Natural killer cell (primary cell): ENCODE measurements at regions not wholly inside any gene's neighbourhood (a gene's known extent, or its start where the extent isn't known, plus 50 kb on each side); places are given as distances from the start of the nearest gene placed in this dataset.

Experiments used
- ATAC-seq, 3 donors: fragments of 150-1000 bp in 2 of 3; fragments of 200-7000 bp in 1 of 3; cut with Tn5 transposase; 1 replicate in 1 of 3; 2 replicates in 2 of 3; pipeline ENCODE4 v1.10.0; 2021; ENCODE audit warnings: mild to moderate bottlenecking in 2 of 3, moderate library complexity in 2 of 3
- DNase-seq, 2 donors: peaks; one replicate each; pipeline versions ENCODE4 v3.0.0 to v3.0.0-alpha.2; 2013 to 2021; ENCODE audit warnings: mixed read lengths in 1 of 2
- H3K27ac ChIP-seq: one replicate; pipeline ENCODE4 v1.5.1; 2013; ENCODE audit warnings: mild to moderate bottlenecking, low read length
- H3K27me3 ChIP-seq: one replicate; pipeline ENCODE4 v1.6.1; 2013; ENCODE audit warnings: low read length; ENCODE audit not compliant: control insufficient read depth, insufficient read depth
- H3K36me3 ChIP-seq: one replicate; pipeline ENCODE4 v1.6.1; 2013; ENCODE audit warnings: low read length; ENCODE audit not compliant: control insufficient read depth, insufficient read depth
- H3K4me1 ChIP-seq: one replicate; pipeline ENCODE4 v1.6.1; 2013; ENCODE audit warnings: low read length; ENCODE audit not compliant: control insufficient read depth, insufficient read depth
- H3K4me3 ChIP-seq: one replicate; pipeline ENCODE4 v1.5.1; 2013; ENCODE audit warnings: low read length
- H3K9me3 ChIP-seq: one replicate; pipeline ENCODE4 v1.6.1; 2013; ENCODE audit warnings: low read length; ENCODE audit not compliant: control insufficient read depth, insufficient read depth
- H3K27ac Mint-ChIP-seq, 2 donors: one replicate each; pipeline ENCODE4 v1.8.0; 2022; ENCODE audit warnings: mild to moderate bottlenecking in 2 of 2, mixed read lengths in 2 of 2, moderate library complexity in 1 of 2
- H3K27me3 Mint-ChIP-seq, 2 donors: one replicate each; pipeline ENCODE4 v1.8.0; 2022; ENCODE audit warnings: low read depth in 2 of 2, mixed read lengths in 2 of 2
- H3K36me3 Mint-ChIP-seq: one replicate; pipeline ENCODE4 v1.8.0; 2022; ENCODE audit warnings: mixed read lengths
- H3K4me1 Mint-ChIP-seq, 2 donors: one replicate each; pipeline ENCODE4 v1.8.0; 2022; ENCODE audit warnings: mixed read lengths in 2 of 2
- H3K4me3 Mint-ChIP-seq: one replicate; pipeline ENCODE4 v1.8.0; 2022; ENCODE audit warnings: mild to moderate bottlenecking, moderate library complexity, mixed read lengths
- H3K9me3 Mint-ChIP-seq, 2 donors: one replicate each; pipeline ENCODE4 v1.8.0; 2022; ENCODE audit warnings: mixed read lengths in 2 of 2
- WGBS: methylation state at CpG from one replicate; pipeline ENCODE4 v1.1.7; 2013; ENCODE audit warnings: missing lambda C conversion rate; ENCODE audit not compliant: insufficient coverage; 5-methylcytosine and 5-hydroxymethylcytosine counted together
- intact Hi-C: fragments of 100-400 bp; cut with micrococcal nuclease; formaldehyde crosslinking; loops from one replicate; pipeline ENCODE4 v1.14.2; 2022
- TF ChIP-seq, protein P1 (sequence below): fragments of 200-600 bp; IDR thresholded peaks from one replicate; pipeline ENCODE4 v1.8.0; 2022; ENCODE audit warnings: antibody characterized with exemption

DNA sequence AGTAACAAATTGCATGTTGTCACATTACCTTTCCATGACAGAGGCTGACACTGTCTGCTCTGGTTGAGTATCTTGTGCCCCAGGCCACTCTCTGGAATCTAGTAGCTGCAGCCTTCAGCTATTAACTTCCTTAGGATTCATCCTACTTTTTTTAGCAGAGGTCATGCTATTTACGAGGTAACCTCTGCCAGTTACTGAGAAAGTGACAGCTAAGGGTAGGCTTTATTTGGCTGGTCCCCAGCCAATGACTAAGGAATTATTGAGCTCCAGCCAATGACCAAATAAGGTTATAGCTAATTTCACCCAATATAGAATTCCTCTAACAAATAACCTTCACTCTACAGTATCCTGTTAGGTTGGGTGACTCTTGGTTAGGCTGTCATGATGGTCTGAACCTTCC, 1361.7 kb downstream of the XPNPEP1 start:
- H3K36me3 Mint-ChIP-seq = no peaks in the 10 kb centered on the region
- H3K4me1 Mint-ChIP-seq = no peaks in the 10 kb centered on the region
- peaks cover 4 to 5% of the 10 kb centered on the region in 2 donors for H3K9me3 Mint-ChIP-seq
- no peak overlapping the region for H3K4me3 Mint-ChIP-seq
- no peak overlapping the region for H3K27ac Mint-ChIP-seq
- H3K27ac ChIP-seq = no peak overlapping the region
- intact Hi-C loops = no loop called here
- no peak for ATAC-seq
- no peaks in the 10 kb centered on the region for H3K36me3 ChIP-seq
- TF ChIP-seq, protein P1, sequence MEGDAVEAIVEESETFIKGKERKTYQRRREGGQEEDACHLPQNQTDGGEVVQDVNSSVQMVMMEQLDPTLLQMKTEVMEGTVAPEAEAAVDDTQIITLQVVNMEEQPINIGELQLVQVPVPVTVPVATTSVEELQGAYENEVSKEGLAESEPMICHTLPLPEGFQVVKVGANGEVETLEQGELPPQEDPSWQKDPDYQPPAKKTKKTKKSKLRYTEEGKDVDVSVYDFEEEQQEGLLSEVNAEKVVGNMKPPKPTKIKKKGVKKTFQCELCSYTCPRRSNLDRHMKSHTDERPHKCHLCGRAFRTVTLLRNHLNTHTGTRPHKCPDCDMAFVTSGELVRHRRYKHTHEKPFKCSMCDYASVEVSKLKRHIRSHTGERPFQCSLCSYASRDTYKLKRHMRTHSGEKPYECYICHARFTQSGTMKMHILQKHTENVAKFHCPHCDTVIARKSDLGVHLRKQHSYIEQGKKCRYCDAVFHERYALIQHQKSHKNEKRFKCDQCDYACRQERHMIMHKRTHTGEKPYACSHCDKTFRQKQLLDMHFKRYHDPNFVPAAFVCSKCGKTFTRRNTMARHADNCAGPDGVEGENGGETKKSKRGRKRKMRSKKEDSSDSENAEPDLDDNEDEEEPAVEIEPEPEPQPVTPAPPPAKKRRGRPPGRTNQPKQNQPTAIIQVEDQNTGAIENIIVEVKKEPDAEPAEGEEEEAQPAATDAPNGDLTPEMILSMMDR = no peak
- no peaks in the 10 kb centered on the region for H3K27me3 ChIP-seq
- WGBS = 45% methylated on average over 1 of the region's 1 CpG
- no peak overlapping the region for H3K4me3 ChIP-seq
- no peaks in the 10 kb centered on the region for H3K27me3 Mint-ChIP-seq
- H3K9me3 ChIP-seq = no peaks in the 10 kb centered on the region
- DNase-seq = no peak
- no peaks in the 10 kb centered on the region for H3K4me1 ChIP-seq

DNA sequence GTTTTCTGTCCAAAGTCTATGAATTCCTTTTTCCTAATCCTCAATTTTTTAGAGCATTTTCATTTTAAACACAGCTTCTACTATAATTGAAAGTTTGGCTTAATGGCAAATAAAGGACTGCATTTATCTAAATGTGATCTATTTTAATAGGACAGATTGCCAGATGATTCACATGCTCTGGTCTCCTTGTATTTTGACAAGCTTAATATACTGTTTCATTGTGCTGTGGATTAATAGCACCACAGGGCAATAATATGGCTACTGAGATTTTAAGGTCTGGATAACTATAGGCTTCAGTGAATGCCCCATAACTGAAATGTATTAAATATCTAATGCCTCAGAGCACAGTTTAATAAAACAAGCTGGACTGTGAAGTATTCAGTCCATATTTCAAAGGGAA, 1362.8 kb downstream of the XPNPEP1 start:
- H3K27ac Mint-ChIP-seq = no peak overlapping the region

DNA sequence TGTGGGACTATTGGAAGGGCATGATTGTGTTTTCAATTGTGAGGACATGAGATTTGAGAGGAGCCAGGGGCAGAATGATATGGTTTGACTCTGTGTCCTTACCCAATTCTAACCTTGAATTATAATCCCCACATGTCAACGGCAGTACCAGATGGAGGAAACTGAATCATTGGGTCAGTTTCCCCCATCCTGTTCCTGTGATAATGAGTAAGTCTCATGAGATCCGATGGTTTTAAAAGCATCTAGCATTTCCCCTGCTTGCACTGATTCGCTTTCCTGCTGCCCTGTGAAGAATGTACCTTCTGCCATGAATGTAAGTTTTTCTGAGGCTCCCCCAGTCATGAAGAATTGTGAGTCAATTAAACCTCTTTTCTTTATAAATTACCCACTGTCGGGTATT, 1367.1 kb downstream of the XPNPEP1 start:
- H3K9me3 ChIP-seq = no peaks in the 10 kb centered on the region
- Mint-ChIP-seq H3K4me1 (no peaks in the 10 kb centered on the region), H3K27ac (no peak overlapping the region), H3K36me3 (no peaks in the 10 kb centered on the region), H3K9me3 (peaks cover 5 to 9% of the 10 kb centered on the region in 2 donors), H3K27me3 (no peaks in the 10 kb centered on the region), H3K4me3 (no peak overlapping the region)
- H3K36me3 ChIP-seq = no peaks in the 10 kb centered on the region
- ATAC-seq (no peak), DNase-seq (no peak)
- TF ChIP-seq, protein P1 = no peak
- no peak overlapping the region for H3K27ac ChIP-seq
- 66% methylated on average over 3 of the region's 4 CpGs for WGBS
- H3K4me3 ChIP-seq = no peak overlapping the region
- H3K27me3 ChIP-seq = no peaks in the 10 kb centered on the region
- intact Hi-C loops = no loop called here
- no peaks in the 10 kb centered on the region for H3K4me1 ChIP-seq

More for the DNA sequence above, 1362.8 kb downstream of the XPNPEP1 start:
- H3K4me3 ChIP-seq = no peak overlapping the region
- ATAC-seq = no peak
- no peak overlapping the region for H3K27ac ChIP-seq
- no peaks in the 10 kb centered on the region for H3K27me3 ChIP-seq
- TF ChIP-seq, protein P1 = no peak
- no peaks in the 10 kb centered on the region for H3K9me3 ChIP-seq
- Mint-ChIP-seq H3K4me3 (no peak overlapping the region), H3K9me3 (peaks cover 5 to 6% of the 10 kb centered on the region in 2 donors), H3K4me1 (no peaks in the 10 kb centered on the region), H3K36me3 (no peaks in the 10 kb centered on the region), H3K27me3 (no peaks in the 10 kb centered on the region)
- no peaks in the 10 kb centered on the region for H3K36me3 ChIP-seq
- intact Hi-C loops = no loop called here
- no peaks in the 10 kb centered on the region for H3K4me1 ChIP-seq
- no peak for DNase-seq

DNA sequence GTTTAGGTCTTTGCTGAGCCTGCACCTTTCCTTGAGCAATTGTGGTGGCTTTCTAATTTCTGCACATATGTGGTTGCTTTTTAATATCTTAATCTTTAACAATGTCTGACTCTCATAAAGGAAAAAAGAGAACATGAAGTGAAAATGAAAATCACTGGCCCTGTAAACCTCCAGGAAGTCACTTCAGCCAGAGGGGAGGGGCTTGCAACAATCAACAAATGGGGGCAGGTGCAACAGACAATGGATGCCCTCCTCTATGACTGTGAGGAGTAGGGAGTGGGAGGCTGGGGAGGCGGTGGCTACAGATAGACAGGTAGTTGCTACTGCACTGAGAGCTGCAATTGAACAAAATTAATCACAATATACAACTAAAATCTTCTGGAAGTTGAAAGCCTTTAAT, 1377.4 kb downstream of the XPNPEP1 start:
- Mint-ChIP-seq H3K4me1 (no peaks in the 10 kb centered on the region), H3K4me3 (no peak overlapping the region), H3K27ac (no peak overlapping the region), H3K27me3 (no peaks in the 10 kb centered on the region), H3K36me3 (no peaks in the 10 kb centered on the region), H3K9me3 (no peaks in the 10 kb centered on the region)
- TF ChIP-seq, protein P1 = no peak
- no peaks in the 10 kb centered on the region for H3K9me3 ChIP-seq
- H3K4me3 ChIP-seq = no peak overlapping the region
- no peak overlapping the region for H3K27ac ChIP-seq
- ATAC-seq (no peak), DNase-seq (no peak)
- WGBS = no CpG with 5 or more reads among the region's 1 CpG
- intact Hi-C loops = loop anchor here (2.0 kb wide), 1 partner anchor 1751 kb away; no protein-coding TSS in a partner anchor
- H3K36me3 ChIP-seq = no peaks in the 10 kb centered on the region
- no peaks in the 10 kb centered on the region for H3K4me1 ChIP-seq
- no peaks in the 10 kb centered on the region for H3K27me3 ChIP-seq
